CD14-positive monocyte (primary cell): ENCODE measurements at regions not wholly inside any gene's neighbourhood (a gene's known extent, or its start where the extent isn't known, plus 50 kb on each side); places are given as distances from the start of the nearest gene placed in this dataset.

Experiments used
- DNase-seq, 3 donors: peaks; one replicate each; pipeline ENCODE4 v3.0.0-alpha.2; 2011 to 2022
- H2AFZ ChIP-seq: 2 replicates; pipeline ENCODE4 v1.6.0; 2012; ENCODE audit warnings: mild to moderate bottlenecking, low read depth, low read length, inconsistent platforms; ENCODE audit not compliant: insufficient read depth, poor library complexity, severe bottlenecking
- H3K27ac ChIP-seq, 2 donors: 1 replicate in 1 of 2; 2 replicates in 1 of 2; pipeline ENCODE4 v1.5.1; 2012 to 2013; ENCODE audit warnings: low read length in 2 of 2, control low read depth in 1 of 2, inconsistent platforms in 1 of 2, low read depth in 1 of 2, mild to moderate bottlenecking in 1 of 2
- H3K27me3 ChIP-seq, 2 donors: one replicate each; pipeline versions ENCODE4 v1.6.0 to v1.6.1; 2011 to 2013; ENCODE audit warnings: low read length in 2 of 2; ENCODE audit not compliant: control insufficient read depth in 2 of 2, insufficient read depth in 2 of 2
- H3K36me3 ChIP-seq, 2 donors: replicated peaks in 1 of 2; 1 replicate in 1 of 2; 2 replicates in 1 of 2; pipeline versions ENCODE4 v1.5.1 to v1.6.1; 2012 to 2013; ENCODE audit warnings: low read length in 2 of 2, control low read depth in 1 of 2, inconsistent platforms in 1 of 2, mild to moderate bottlenecking in 1 of 2; ENCODE audit not compliant: insufficient read depth in 2 of 2, control insufficient read depth in 1 of 2
- H3K4me1 ChIP-seq, 2 donors: 1 replicate in 1 of 2; 2 replicates in 1 of 2; pipeline versions ENCODE4 v1.5.1 to v1.6.1; 2012 to 2013; ENCODE audit warnings: low read length in 2 of 2, control low read depth in 1 of 2, inconsistent platforms in 1 of 2, mild to moderate bottlenecking in 1 of 2, moderate library complexity in 1 of 2; ENCODE audit not compliant: insufficient read depth in 2 of 2, control insufficient read depth in 1 of 2
- H3K4me2 ChIP-seq: replicated peaks from 2 replicates; pipeline ENCODE3; 2012; ENCODE audit warnings: low read length, moderate library complexity, mild to moderate bottlenecking; ENCODE audit not compliant: poor library complexity, severe bottlenecking; ENCODE audit errors: extremely low read depth
- H3K4me3 ChIP-seq, 3 experiments: fragments of 200-600 bp in 1 of 3; sonication (generic) in 1 of 3; replicated peaks in 1 of 3; 1 replicate in 2 of 3; 2 replicates in 1 of 3; pipeline ENCODE4 v1.5.1; 2011 to 2013; ENCODE audit warnings: low read length in 3 of 3, mild to moderate bottlenecking in 3 of 3, control low read depth in 2 of 3, low read depth in 2 of 3, inconsistent platforms in 1 of 3, moderate library complexity in 1 of 3
- H3K79me2 ChIP-seq: 2 replicates; pipeline ENCODE4 v1.6.0; 2012; ENCODE audit warnings: mild to moderate bottlenecking, control low read depth, inconsistent platforms, low read length, moderate library complexity; ENCODE audit not compliant: insufficient read depth
- H3K9ac ChIP-seq: 2 replicates; pipeline ENCODE4 v1.6.0; 2017; ENCODE audit warnings: low read length, mild to moderate bottlenecking; ENCODE audit not compliant: insufficient read depth, poor library complexity, severe bottlenecking
- H3K9me3 ChIP-seq, 2 donors: replicated peaks in 1 of 2; 1 replicate in 1 of 2; 2 replicates in 1 of 2; pipeline versions ENCODE4 v1.5.1 to v1.6.1; 2012 to 2013; ENCODE audit warnings: low read length in 2 of 2, control low read depth in 1 of 2; ENCODE audit not compliant: control insufficient read depth in 1 of 2, insufficient read depth in 1 of 2
- H4K20me1 ChIP-seq: 2 replicates; pipeline ENCODE4 v1.6.0; 2012; ENCODE audit warnings: mild to moderate bottlenecking, low read length, control low read depth, moderate library complexity; ENCODE audit not compliant: insufficient read depth
- H3K27ac Mint-ChIP-seq, 7 donors: one replicate each; pipeline ENCODE4 v1.8.0; 2020; ENCODE audit warnings: mild to moderate bottlenecking in 7 of 7, mixed read lengths in 7 of 7, moderate library complexity in 6 of 7, inconsistent platforms in 2 of 7
- H3K27me3 Mint-ChIP-seq, 3 donors: one replicate each; pipeline ENCODE4 v1.8.0; 2021 to 2022; ENCODE audit warnings: low read depth in 3 of 3, mild to moderate bottlenecking in 3 of 3, mixed read lengths in 3 of 3, moderate library complexity in 3 of 3, inconsistent platforms in 1 of 3
- H3K36me3 Mint-ChIP-seq, 2 donors: one replicate each; pipeline ENCODE4 v1.8.0; 2020; ENCODE audit warnings: mixed read lengths in 2 of 2, inconsistent platforms in 1 of 2, mild to moderate bottlenecking in 1 of 2
- H3K4me1 Mint-ChIP-seq: one replicate; pipeline ENCODE4 v1.8.0; 2020; ENCODE audit warnings: mild to moderate bottlenecking, mixed read lengths
- H3K4me3 Mint-ChIP-seq, 2 donors: one replicate each; pipeline ENCODE4 v1.8.0; 2020; ENCODE audit warnings: mild to moderate bottlenecking in 2 of 2, mixed read lengths in 2 of 2, moderate library complexity in 1 of 2
- H3K9me3 Mint-ChIP-seq, 7 donors: one replicate each; pipeline ENCODE4 v1.8.0; 2020 to 2022; ENCODE audit warnings: mixed read lengths in 7 of 7, mild to moderate bottlenecking in 6 of 7, moderate library complexity in 6 of 7, inconsistent platforms in 2 of 7
- WGBS: methylation state at CpG from one replicate; pipeline ENCODE4 v1.1.5; 2013; ENCODE audit warnings: missing lambda C conversion rate; ENCODE audit not compliant: insufficient coverage; 5-methylcytosine and 5-hydroxymethylcytosine counted together
- intact Hi-C, 2 donors: fragments of 100-400 bp; cut with micrococcal nuclease; formaldehyde crosslinking; loops; one replicate each; pipeline versions ENCODE4 v1.15.0 to v1.15.1; 2023
- TF ChIP-seq, protein P1 (sequence below): fragments of 200-600 bp; IDR thresholded peaks from one replicate; pipeline ENCODE4 v1.8.0; 2022; ENCODE audit warnings: antibody characterized with exemption, mild to moderate bottlenecking

DNA sequence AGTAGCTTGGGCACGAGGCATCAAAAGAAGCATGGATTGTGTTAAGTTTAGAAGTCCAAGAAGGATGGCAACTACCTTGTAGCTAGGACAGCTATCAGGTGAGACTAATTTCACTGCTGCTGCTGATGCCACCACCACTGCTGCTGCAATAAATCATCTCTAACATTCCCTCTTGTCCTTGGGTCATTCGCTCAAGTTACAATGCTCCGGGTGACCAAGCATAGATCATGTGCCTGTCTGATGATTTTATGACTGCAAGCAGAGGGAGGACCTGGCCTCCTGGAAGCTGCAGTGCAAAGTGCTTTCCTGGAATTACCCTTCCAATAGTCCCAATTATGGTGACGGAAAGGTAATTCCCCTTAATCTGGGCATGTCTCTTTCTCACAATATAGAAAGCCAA lies 334.4 kb downstream of the PRELID2 start:
- Mint-ChIP-seq H3K4me3 (no peak overlapping the region), H3K4me1 (no peaks in the 10 kb centered on the region), H3K36me3 (no peaks in the 10 kb centered on the region), H3K27me3 (no peaks in the 10 kb centered on the region), H3K27ac (no peak overlapping the region), H3K9me3 (peaks cover 3 to 17% (median 13%) of the 10 kb centered on the region in 7 donors)
- H3K4me3 ChIP-seq: no peak overlapping the region
- no peak for DNase-seq
- TF ChIP-seq, protein P1, sequence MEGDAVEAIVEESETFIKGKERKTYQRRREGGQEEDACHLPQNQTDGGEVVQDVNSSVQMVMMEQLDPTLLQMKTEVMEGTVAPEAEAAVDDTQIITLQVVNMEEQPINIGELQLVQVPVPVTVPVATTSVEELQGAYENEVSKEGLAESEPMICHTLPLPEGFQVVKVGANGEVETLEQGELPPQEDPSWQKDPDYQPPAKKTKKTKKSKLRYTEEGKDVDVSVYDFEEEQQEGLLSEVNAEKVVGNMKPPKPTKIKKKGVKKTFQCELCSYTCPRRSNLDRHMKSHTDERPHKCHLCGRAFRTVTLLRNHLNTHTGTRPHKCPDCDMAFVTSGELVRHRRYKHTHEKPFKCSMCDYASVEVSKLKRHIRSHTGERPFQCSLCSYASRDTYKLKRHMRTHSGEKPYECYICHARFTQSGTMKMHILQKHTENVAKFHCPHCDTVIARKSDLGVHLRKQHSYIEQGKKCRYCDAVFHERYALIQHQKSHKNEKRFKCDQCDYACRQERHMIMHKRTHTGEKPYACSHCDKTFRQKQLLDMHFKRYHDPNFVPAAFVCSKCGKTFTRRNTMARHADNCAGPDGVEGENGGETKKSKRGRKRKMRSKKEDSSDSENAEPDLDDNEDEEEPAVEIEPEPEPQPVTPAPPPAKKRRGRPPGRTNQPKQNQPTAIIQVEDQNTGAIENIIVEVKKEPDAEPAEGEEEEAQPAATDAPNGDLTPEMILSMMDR: no peak
- 86% methylated on average over 3 of the region's 4 CpGs for WGBS
- intact Hi-C loops: no loop called here
- no peaks in the 10 kb centered on the region for H3K27me3 ChIP-seq
- no peak overlapping the region for H3K9ac ChIP-seq
- no peak overlapping the region for H3K27ac ChIP-seq
- peaks cover 4 to 11% of the 10 kb centered on the region in 2 donors for H3K9me3 ChIP-seq
- H3K36me3 ChIP-seq: no peaks in the 10 kb centered on the region
- H3K79me2 ChIP-seq: no peaks in the 10 kb centered on the region
- H3K4me1 ChIP-seq: no peaks in the 10 kb centered on the region
- no peaks in the 10 kb centered on the region for H4K20me1 ChIP-seq
- H2AFZ ChIP-seq: no peak overlapping the region
- no peak overlapping the region for H3K4me2 ChIP-seq

DNA sequence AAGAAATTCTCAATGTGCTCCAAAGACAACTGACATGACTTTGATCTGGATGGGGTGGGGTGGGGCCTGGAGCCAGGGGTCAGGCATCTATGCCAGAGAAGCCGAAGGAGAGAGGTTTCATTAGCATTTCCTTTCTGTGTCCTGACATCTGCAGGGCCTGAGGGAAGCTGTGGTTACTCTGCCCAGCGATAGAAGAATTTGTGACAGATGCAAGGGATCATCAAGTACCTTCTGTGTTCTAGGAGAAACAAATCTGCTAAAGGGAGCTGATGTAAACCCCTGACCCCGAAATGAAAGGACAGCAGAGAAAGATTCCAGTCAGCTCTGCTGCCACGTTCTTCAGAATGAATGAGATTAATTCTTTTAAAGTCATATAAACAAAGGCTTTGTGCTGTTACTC lies 335.7 kb downstream of the PRELID2 start:
- intact Hi-C loops: no loop called here
- no peak for DNase-seq
- H3K9me3 ChIP-seq: peaks cover 4 to 11% of the 10 kb centered on the region in 2 donors
- WGBS: 50% methylated on average over 2 of the region's 4 CpGs
- H2AFZ ChIP-seq: no peak overlapping the region
- no peaks in the 10 kb centered on the region for H3K4me1 ChIP-seq
- H3K79me2 ChIP-seq: no peaks in the 10 kb centered on the region
- no peak overlapping the region for H3K4me3 ChIP-seq
- H3K9ac ChIP-seq: no peak overlapping the region
- Mint-ChIP-seq H3K27ac (no peak overlapping the region), H3K4me1 (no peaks in the 10 kb centered on the region), H3K4me3 (no peak overlapping the region), H3K27me3 (no peaks in the 10 kb centered on the region), H3K9me3 (peaks cover 3 to 17% (median 13%) of the 10 kb centered on the region in 7 donors), H3K36me3 (no peaks in the 10 kb centered on the region)
- no peak overlapping the region for H3K27ac ChIP-seq
- no peaks in the 10 kb centered on the region for H3K36me3 ChIP-seq
- H3K4me2 ChIP-seq: no peak overlapping the region
- no peaks in the 10 kb centered on the region for H3K27me3 ChIP-seq
- TF ChIP-seq, protein P1: no peak
- H4K20me1 ChIP-seq: no peaks in the 10 kb centered on the region
